Esophagus muscularis mucosa (tissue), 4 donors: ENCODE measurements at regions not wholly inside any gene's neighbourhood (a gene's known extent, or its start where the extent isn't known, plus 50 kb on each side); places are given as distances from the start of the nearest gene placed in this dataset.

Source experiments
- DNase-seq: peaks from one replicate; pipeline ENCODE4 v3.0.0-alpha.2; 2017; ENCODE audit errors: extremely low spot score
- H3K27ac ChIP-seq, 4 donors: fragments of 200-600 bp; sonication (generic); replicated peaks in 1 of 4; 1 replicate in 3 of 4; 2 replicates in 1 of 4; pipeline ENCODE4 v1.5.1; 2016 to 2019; ENCODE audit warnings: mild to moderate bottlenecking in 1 of 4
- H3K27me3 ChIP-seq, 4 donors: fragments of 200-600 bp; sonication (generic); one replicate each; pipeline versions ENCODE4 v1.5.1 to v1.6.0; 2016 to 2019
- H3K36me3 ChIP-seq, 4 donors: fragments of 200-600 bp; sonication (generic); one replicate each; pipeline ENCODE4 v1.5.1; 2016 to 2019
- H3K4me1 ChIP-seq, 4 donors: fragments of 200-600 bp; sonication (generic); one replicate each; pipeline ENCODE4 v1.5.1; 2016 to 2019
- H3K4me3 ChIP-seq, 4 donors: fragments of 200-600 bp; sonication (generic); 1 replicate in 2 of 4; 2 replicates in 2 of 4; pipeline ENCODE4 v1.5.1; 2016 to 2019; ENCODE audit warnings: mild to moderate bottlenecking in 4 of 4, moderate library complexity in 1 of 4
- H3K9me3 ChIP-seq, 4 donors: fragments of 200-600 bp; sonication (generic); 1 replicate in 3 of 4; 2 replicates in 1 of 4; pipeline ENCODE4 v1.5.1; 2016 to 2019
- EP300 ChIP-seq: sonication (generic); formaldehyde crosslinking; IDR thresholded peaks from one replicate; pipeline ENCODE4 v1.6.1; 2017; ENCODE audit warnings: antibody characterized with exemption
- POLR2A ChIP-seq: fragments of 450-650 bp; IDR thresholded peaks from one replicate; pipeline ENCODE4 v1.6.1; 2017; ENCODE audit warnings: antibody characterized with exemption, moderate library complexity, mild to moderate bottlenecking, low read depth
- POLR2AphosphoS5 ChIP-seq, 2 donors: sonication (generic); formaldehyde crosslinking; IDR thresholded peaks; one replicate each; pipeline ENCODE4 v1.6.1; 2017; ENCODE audit warnings: antibody characterized with exemption in 2 of 2
- WGBS: methylation state at CpG from one replicate; pipeline ENCODE4 v1.1.5; 2018; 5-methylcytosine and 5-hydroxymethylcytosine counted together
- intact Hi-C: fragments of 100-400 bp; cut with DNase I; formaldehyde crosslinking; loops from one replicate; pipeline ENCODE4 v1.15.1; 2023
- TF ChIP-seq, protein P1 (sequence below), 3 experiments: fragments of 200-600 bp in 2 of 3; fragments of 450-650 bp in 1 of 3; sonication (generic) in 2 of 3; IDR thresholded peaks; one replicate each; pipeline ENCODE4 v1.5.1; 2017 to 2019; ENCODE audit warnings: antibody characterized with exemption in 3 of 3, mild to moderate bottlenecking in 2 of 3, moderate library complexity in 1 of 3

DNA sequence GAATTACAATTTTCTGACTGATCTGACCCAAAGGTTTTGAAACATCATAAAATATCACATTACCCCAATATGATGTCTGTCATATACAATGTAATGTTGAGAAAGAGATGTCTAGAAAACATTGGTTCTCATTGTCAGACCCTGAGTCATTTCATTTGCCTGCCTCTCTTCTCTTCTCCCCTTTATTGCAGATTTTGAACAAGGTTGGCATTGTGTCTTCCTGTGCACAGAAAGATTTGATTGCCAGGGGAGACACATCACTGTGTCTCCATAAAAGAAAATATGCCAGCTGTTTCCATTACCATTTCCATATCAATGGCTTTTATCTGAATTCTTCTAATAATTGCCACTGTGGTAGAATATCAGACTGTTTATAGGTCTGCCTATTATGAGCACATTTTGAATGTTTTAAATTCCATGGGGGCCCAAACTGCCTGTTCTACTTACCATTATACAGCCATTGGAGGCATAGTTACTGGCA lies 65.6 kb downstream of the IFI44 start:
- Histone ChIP-seq H3K27ac (no peak overlapping the region), H3K9me3 (no peaks in the 10 kb centered on the region), H3K27me3 (no peaks in the 10 kb centered on the region), H3K4me1 (peaks cover 0 to 18% (median 10%) of the 10 kb centered on the region in 4 donors), H3K36me3 (no peaks in the 10 kb centered on the region), H3K4me3 (no peak overlapping the region)
- intact Hi-C loops, result no loop called here
- DNase-seq, result no peak
- TF ChIP-seq POLR2A (no peak), POLR2AphosphoS5 (IDR thresholded peaks at IDR 0.05) (no peak), EP300 (no peak)
- TF ChIP-seq, protein P1, sequence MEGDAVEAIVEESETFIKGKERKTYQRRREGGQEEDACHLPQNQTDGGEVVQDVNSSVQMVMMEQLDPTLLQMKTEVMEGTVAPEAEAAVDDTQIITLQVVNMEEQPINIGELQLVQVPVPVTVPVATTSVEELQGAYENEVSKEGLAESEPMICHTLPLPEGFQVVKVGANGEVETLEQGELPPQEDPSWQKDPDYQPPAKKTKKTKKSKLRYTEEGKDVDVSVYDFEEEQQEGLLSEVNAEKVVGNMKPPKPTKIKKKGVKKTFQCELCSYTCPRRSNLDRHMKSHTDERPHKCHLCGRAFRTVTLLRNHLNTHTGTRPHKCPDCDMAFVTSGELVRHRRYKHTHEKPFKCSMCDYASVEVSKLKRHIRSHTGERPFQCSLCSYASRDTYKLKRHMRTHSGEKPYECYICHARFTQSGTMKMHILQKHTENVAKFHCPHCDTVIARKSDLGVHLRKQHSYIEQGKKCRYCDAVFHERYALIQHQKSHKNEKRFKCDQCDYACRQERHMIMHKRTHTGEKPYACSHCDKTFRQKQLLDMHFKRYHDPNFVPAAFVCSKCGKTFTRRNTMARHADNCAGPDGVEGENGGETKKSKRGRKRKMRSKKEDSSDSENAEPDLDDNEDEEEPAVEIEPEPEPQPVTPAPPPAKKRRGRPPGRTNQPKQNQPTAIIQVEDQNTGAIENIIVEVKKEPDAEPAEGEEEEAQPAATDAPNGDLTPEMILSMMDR (IDR thresholded peaks at IDR 0.05), result no peak

DNA sequence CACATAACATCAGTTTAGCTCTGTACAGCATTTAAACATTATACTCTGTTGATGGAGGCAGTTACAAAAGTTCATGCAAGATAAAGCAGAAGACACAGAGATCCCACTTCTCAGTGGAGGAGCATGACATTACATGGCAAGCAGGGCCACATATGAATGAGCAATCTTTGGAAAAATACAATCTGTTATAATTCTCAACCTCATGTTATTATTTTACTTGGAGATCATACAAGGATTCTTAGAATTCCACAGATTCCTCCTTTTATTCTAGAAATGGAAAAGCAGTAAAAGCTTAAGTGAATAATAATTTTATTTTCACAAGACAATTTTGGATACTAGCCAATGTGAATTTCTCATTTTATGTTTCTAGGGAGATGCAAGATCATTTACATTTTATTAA lies 66.6 kb downstream of the IFI44 start:
- Histone ChIP-seq H3K27ac (no peak overlapping the region), H3K27me3 (no peaks in the 10 kb centered on the region), H3K9me3 (no peaks in the 10 kb centered on the region), H3K4me1 (peaks cover 0 to 18% (median 10%) of the 10 kb centered on the region in 4 donors), H3K36me3 (no peaks in the 10 kb centered on the region), H3K4me3 (no peak overlapping the region)
- TF ChIP-seq, protein P1 (IDR thresholded peaks at IDR 0.05), result no peak
- TF ChIP-seq POLR2A, result no peak
- TF ChIP-seq EP300, result no peak
- TF ChIP-seq POLR2AphosphoS5 (IDR thresholded peaks at IDR 0.05), result no peak
- intact Hi-C loops, result no loop called here
- DNase-seq, result no peak

DNA sequence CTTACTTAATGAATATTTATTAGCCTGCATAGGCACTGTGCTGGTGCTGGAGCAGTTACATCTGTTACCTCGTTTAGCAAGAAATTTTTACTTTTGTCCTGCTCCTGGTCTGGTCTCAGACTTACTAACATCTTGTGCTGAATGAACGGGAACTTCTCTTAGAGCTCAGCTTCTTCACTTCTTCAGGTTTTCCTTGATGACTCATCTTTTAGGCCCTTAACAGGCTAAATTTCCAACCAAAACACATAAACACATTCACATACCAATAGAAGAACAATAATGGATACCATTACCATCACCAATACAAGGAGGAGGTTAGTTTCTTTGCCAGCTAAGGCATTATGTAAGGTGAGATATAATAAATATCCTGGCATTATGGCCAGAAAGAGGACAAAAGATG lies 68.9 kb downstream of the IFI44 start:
- intact Hi-C loops, result no loop called here
- peaks cover 0 to 13% (median 7%) of the 10 kb centered on the region in 4 donors for H3K4me1 ChIP-seq
- no peak for TF ChIP-seq EP300
- no peak for TF ChIP-seq POLR2AphosphoS5 (IDR thresholded peaks at IDR 0.05)
- no peak for TF ChIP-seq POLR2A
- TF ChIP-seq, protein P1 (IDR thresholded peaks at IDR 0.05), result no peak
- DNase-seq, result no peak
- no peak overlapping the region for H3K4me3 ChIP-seq
- H3K36me3 ChIP-seq, result no peaks in the 10 kb centered on the region
- no peaks in the 10 kb centered on the region for H3K9me3 ChIP-seq
- no peaks in the 10 kb centered on the region for H3K27me3 ChIP-seq
- 82% methylated on average over 2 of the region's 2 CpGs for WGBS
- H3K27ac ChIP-seq, result no peak overlapping the region

DNA sequence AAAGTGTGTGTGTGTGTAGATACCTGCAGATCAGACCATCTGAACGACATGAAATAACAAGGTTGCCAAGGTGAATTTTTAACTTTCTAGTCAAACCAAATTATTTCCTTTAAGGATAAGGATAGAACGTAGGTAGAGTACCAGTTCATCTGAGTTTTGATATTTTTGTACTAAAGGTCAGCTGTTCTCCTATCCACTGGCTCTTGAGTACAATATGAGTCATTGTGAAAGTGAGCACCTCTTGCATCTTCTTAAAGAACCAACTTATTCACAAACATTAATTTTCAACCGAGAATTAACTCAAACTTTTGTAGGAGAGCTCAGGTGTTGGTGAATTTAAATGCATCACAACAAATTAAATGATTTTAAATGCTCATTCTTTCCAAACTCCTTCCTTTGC lies 71.5 kb downstream of the IFI44 start:
- no peak overlapping the region for H3K27ac ChIP-seq
- no peaks in the 10 kb centered on the region for H3K9me3 ChIP-seq
- H3K4me3 ChIP-seq, result no peak overlapping the region
- no peaks in the 10 kb centered on the region for H3K36me3 ChIP-seq
- 61% methylated on average over 3 of the region's 3 CpGs for whole genome bisulfite sequencing
- H3K27me3 ChIP-seq, result no peaks in the 10 kb centered on the region
- peaks cover 0 to 3% (median under 1%) of the 10 kb centered on the region in 4 donors for H3K4me1 ChIP-seq
- no peak for DNase-seq
- TF ChIP-seq POLR2AphosphoS5 (IDR thresholded peaks at IDR 0.05), result no peak
- TF ChIP-seq, protein P1 (IDR thresholded peaks at IDR 0.05), result no peak
- no peak for TF ChIP-seq EP300
- TF ChIP-seq POLR2A, result no peak
- intact Hi-C loops, result no loop called here

DNA sequence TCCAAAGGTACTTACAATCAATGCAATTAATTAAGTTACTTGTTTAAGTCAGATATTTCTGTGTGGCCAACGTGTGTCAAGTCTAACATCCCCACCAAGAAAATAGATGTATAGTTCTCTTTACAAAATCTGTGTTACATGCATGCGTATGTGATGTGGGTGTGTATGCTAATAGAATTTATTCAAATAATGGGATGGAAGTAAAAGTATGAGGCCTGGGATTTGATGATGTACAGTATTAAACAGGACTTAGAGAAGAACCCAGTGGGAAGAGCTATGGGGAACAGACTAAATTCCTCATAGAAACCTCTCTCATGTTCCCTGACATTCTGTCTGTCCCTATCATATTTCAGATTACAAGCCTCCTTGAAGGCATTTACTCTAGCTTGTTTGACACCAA lies 72.5 kb downstream of the IFI44 start:
- Histone ChIP-seq H3K27me3 (no peaks in the 10 kb centered on the region), H3K27ac (no peak overlapping the region), H3K4me3 (no peak overlapping the region), H3K36me3 (no peaks in the 10 kb centered on the region), H3K4me1 (no peaks in the 10 kb centered on the region), H3K9me3 (no peaks in the 10 kb centered on the region)
- intact Hi-C loops, result no loop called here
- WGBS, result 91% methylated on average over 2 of the region's 2 CpGs
- no peak for TF ChIP-seq EP300
- no peak for TF ChIP-seq POLR2A
- no peak for TF ChIP-seq POLR2AphosphoS5 (IDR thresholded peaks at IDR 0.05)
- TF ChIP-seq, protein P1 (IDR thresholded peaks at IDR 0.05), result no peak
- DNase-seq, result no peak
